Glomerular visceral epithelial cell (primary cell): ENCODE measurements at regions not wholly inside any gene's neighbourhood (a gene's known extent, or its start where the extent isn't known, plus 50 kb on each side); places are given as distances from the start of the nearest gene placed in this dataset.

Experiments used
- DNase-seq: peaks from one replicate; pipeline ENCODE4 v3.0.0-alpha.2; 2016; ENCODE audit errors: extremely low spot score

- DNase-seq = peak; percentile 81
Measured at GRCh38 chr16:79372503-79373184, 227.9 kb downstream of the MAF start.

- DNase-seq = no peak
Measured at GRCh38 chr16:79370736-79371135, 229.8 kb downstream of the MAF start.

GRCh38 chr16:79369796-79370195, 230.7 kb downstream of the MAF start:
- DNase-seq = no peak

- DNase-seq = no peak
Measured at GRCh38 chr16:79367822-79368221, 232.7 kb downstream of the MAF start.

GRCh38 chr16:79366635-79367034, 233.9 kb downstream of the MAF start:
- DNase-seq = no peak

GRCh38 chr16:79365702-79366101, 234.8 kb downstream of the MAF start:
- DNase-seq = no peak

- DNase-seq = no peak
Measured at GRCh38 chr16:79363484-79363883, 237.1 kb downstream of the MAF start.

- DNase-seq = no peak
Measured at GRCh38 chr16:79363035-79363434, 237.5 kb downstream of the MAF start.

GRCh38 chr16:79362300-79362970, 238.1 kb downstream of the MAF start:
- no peak for DNase-seq

GRCh38 chr16:79361132-79361751, 239.3 kb downstream of the MAF start:
- no peak for DNase-seq

- no peak for DNase-seq
Measured at GRCh38 chr16:79360267-79360666, 240.3 kb downstream of the MAF start.

GRCh38 chr16:79359082-79359481, 241.5 kb downstream of the MAF start:
- no peak for DNase-seq

- DNase-seq = no peak
Measured at GRCh38 chr16:79358188-79358587, 242.3 kb downstream of the MAF start.

GRCh38 chr16:79355600-79356358, 244.8 kb downstream of the MAF start:
- DNase-seq = no peak

GRCh38 chr16:79351927-79352326, 248.6 kb downstream of the MAF start:
- no peak for DNase-seq

GRCh38 chr16:79349803-79350202, 250.7 kb downstream of the MAF start:
- DNase-seq = no peak

GRCh38 chr16:79348521-79349306, 251.8 kb downstream of the MAF start:
- no peak for DNase-seq

- no peak for DNase-seq
Measured at GRCh38 chr16:79347277-79347676, 253.3 kb downstream of the MAF start.

- no peak for DNase-seq
Measured at GRCh38 chr16:79339863-79340262, 260.7 kb downstream of the MAF start.

GRCh38 chr16:79337906-79338305, 262.6 kb downstream of the MAF start:
- no peak for DNase-seq

GRCh38 chr16:79336437-79337229, 263.9 kb downstream of the MAF start:
- no peak for DNase-seq
